Stimulated activated naive B cell treated with anti-CD40 and anti-IgM and Interleukin-4, amounts not matched to agents 10 μg/mL and 1 μg/mL and 100 μg/mL, for 72 hours (primary cell): ENCODE measurements at regions not wholly inside any gene's neighbourhood (a gene's known extent, or its start where the extent isn't known, plus 50 kb on each side); places are given as distances from the start of the nearest gene placed in this dataset.
"Not testable (repeated sequence)": the region's sequence is repeated elsewhere in the genome, so short reads cannot be mapped to it uniquely, and the experiment has no call there.

ENCODE experiments used
- ATAC-seq, 2 donors: fragments of 150-1000 bp; cut with Tn5 transposase; replicated peaks; 2 replicates each; pipeline ENCODE4 v1.10.0; 2021; ENCODE audit warnings: moderate library complexity in 1 of 2
- DNase-seq: peaks from one replicate; pipeline ENCODE4 v3.0.0; 2021
- H3K27ac Mint-ChIP-seq: one replicate; pipeline ENCODE4 v1.8.0; 2022; ENCODE audit warnings: mild to moderate bottlenecking, mixed read lengths
- H3K27me3 Mint-ChIP-seq, 2 donors: one replicate each; pipeline ENCODE4 v1.8.0; 2022; ENCODE audit warnings: mixed read lengths in 2 of 2
- H3K36me3 Mint-ChIP-seq, 2 donors: one replicate each; pipeline ENCODE4 v1.8.0; 2022; ENCODE audit warnings: mixed read lengths in 2 of 2, mild to moderate bottlenecking in 1 of 2
- H3K4me1 Mint-ChIP-seq, 2 donors: one replicate each; pipeline ENCODE4 v1.8.0; 2022; ENCODE audit warnings: mixed read lengths in 2 of 2, mild to moderate bottlenecking in 1 of 2
- H3K4me3 Mint-ChIP-seq, 2 donors: one replicate each; pipeline ENCODE4 v1.8.0; 2022; ENCODE audit warnings: mild to moderate bottlenecking in 2 of 2, mixed read lengths in 2 of 2, moderate library complexity in 1 of 2
- H3K9me3 Mint-ChIP-seq, 2 donors: one replicate each; pipeline ENCODE4 v1.8.0; 2022; ENCODE audit warnings: mixed read lengths in 2 of 2, mild to moderate bottlenecking in 1 of 2

- Mint-ChIP-seq H3K4me1 (no peaks in the 10 kb centered on the region), H3K9me3 (peaks cover 7 to 8% of the 10 kb centered on the region in 2 donors), H3K36me3 (no peaks in the 10 kb centered on the region), H3K4me3 (no peak overlapping the region), H3K27me3 (no peaks in the 10 kb centered on the region), H3K27ac (no peak overlapping the region)
- no peak for ATAC-seq
- no peak for DNase-seq
Observed at GRCh38 chr10:37488792-37489657, 363.6 kb downstream of the ANKRD30A start.

DNA sequence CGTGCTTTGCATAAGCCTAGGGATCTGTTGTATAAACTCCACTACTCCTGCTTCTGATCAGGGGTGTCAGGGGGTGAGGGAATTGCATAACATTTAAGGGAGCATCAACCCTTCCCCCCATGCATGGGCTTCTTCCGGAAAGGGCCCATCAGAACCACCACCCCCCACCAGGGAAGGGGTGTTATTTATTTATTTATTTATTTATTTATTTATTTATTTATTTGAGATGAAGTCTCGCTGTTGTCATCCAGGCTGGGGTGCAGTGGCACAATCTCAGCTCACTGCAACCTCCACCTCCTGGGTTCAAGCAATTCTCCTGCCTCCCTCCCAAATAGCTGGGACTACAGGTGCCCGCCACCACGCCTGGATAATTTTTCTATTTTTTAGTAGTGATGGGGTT, 355.2 kb downstream of the ANKRD30A start:
- H3K27me3 Mint-ChIP-seq, ATAC-seq, H3K27ac Mint-ChIP-seq, H3K36me3 Mint-ChIP-seq, H3K4me3 Mint-ChIP-seq, H3K9me3 Mint-ChIP-seq, H3K4me1 Mint-ChIP-seq, DNase-seq: not testable (repeated sequence)

DNA sequence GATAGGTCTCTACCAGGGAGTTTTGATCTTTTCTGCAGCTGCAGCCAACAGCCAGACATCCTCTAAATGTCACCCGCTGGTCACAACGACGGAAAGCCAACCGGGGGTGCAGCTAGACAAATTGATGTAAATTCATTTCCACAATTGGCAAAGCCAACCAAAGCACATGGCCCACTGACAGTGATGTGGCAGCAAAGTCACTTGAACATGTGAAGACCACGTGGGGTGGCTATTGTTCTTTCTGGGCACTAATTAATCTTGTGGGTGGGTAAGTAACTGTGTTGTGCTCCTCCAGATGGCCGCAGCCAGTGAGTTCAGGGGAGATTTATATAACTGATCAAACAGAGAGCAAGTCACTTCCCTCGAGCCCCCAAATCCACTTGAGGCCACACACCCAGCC, 354.1 kb downstream of the ANKRD30A start:
- no peak overlapping the region for H3K27ac Mint-ChIP-seq
- no peaks in the 10 kb centered on the region for H3K9me3 Mint-ChIP-seq
- no peaks in the 10 kb centered on the region for H3K4me1 Mint-ChIP-seq
- H3K4me3 Mint-ChIP-seq, result no peak overlapping the region
- H3K27me3 Mint-ChIP-seq, result no peaks in the 10 kb centered on the region
- H3K36me3 Mint-ChIP-seq, result no peaks in the 10 kb centered on the region
- DNase-seq (no peak), ATAC-seq (no peak)

DNA sequence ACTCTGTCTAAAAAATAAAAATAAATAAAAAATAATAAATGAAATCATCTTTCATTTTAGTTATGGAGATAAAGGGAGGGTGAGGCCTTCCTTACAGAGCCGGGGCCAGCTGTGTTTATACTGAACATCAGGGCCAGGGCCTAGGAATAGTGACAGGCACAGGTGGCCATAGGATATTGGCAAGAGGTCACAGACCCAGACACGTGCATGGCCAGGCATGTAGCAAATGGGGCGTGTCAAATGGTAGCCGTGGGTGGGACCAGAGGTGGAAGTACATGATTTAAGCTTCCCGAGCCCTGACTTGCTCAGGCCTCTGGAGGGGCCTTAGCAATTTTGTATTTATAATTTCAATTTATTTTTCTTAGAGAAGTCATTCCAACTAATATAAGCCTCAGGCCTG, 353.0 kb downstream of the ANKRD30A start:
- ATAC-seq (no peak), DNase-seq (no peak)
- Mint-ChIP-seq H3K27ac (no peak overlapping the region), H3K4me3 (no peak overlapping the region), H3K9me3 (no peaks in the 10 kb centered on the region), H3K36me3 (no peaks in the 10 kb centered on the region), H3K27me3 (no peaks in the 10 kb centered on the region), H3K4me1 (no peaks in the 10 kb centered on the region)

DNA sequence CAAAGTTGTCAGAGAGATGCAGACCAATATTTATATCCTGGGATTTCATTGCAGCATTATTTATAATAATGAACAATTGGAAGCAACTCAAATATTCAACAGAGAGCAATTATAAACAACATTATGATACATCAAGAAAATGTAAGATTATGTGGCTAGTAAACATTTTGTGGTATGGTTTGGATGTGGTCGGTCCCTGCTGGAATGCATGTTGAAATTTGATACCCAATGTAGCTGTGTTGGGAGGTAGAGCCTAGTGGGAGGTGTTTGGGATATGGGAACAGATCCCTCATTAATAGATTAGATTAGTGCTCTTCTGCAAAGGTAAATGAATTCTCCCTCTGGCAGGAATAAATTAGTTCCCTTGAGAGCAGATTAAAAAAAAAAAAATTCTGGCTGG, 350.9 kb downstream of the ANKRD30A start:
- DNase-seq (no peak), ATAC-seq (no peak)
- Mint-ChIP-seq H3K9me3 (no peaks in the 10 kb centered on the region), H3K36me3 (no peaks in the 10 kb centered on the region), H3K4me3 (no peak overlapping the region), H3K27me3 (no peaks in the 10 kb centered on the region), H3K27ac (no peak overlapping the region), H3K4me1 (no peaks in the 10 kb centered on the region)

GRCh38 chr10:37474645-37475044, 349.2 kb downstream of the ANKRD30A start:
- Mint-ChIP-seq H3K36me3 (no peaks in the 10 kb centered on the region), H3K4me3 (no peak overlapping the region), H3K27me3 (no peaks in the 10 kb centered on the region), H3K4me1 (no peaks in the 10 kb centered on the region), H3K9me3 (peaks cover 0 to 5% of the 10 kb centered on the region in 2 donors), H3K27ac (no peak overlapping the region)
- ATAC-seq (no peak), DNase-seq (no peak)

- peaks cover 0 to 5% of the 10 kb centered on the region in 2 donors for H3K9me3 Mint-ChIP-seq
- no peaks in the 10 kb centered on the region for H3K36me3 Mint-ChIP-seq
- H3K27me3 Mint-ChIP-seq, result no peaks in the 10 kb centered on the region
- DNase-seq (no peak), ATAC-seq (no peak)
- no peak overlapping the region for H3K27ac Mint-ChIP-seq
- H3K4me3 Mint-ChIP-seq, result no peak overlapping the region
- no peaks in the 10 kb centered on the region for H3K4me1 Mint-ChIP-seq
Observed at GRCh38 chr10:37473906-37474305, 348.5 kb downstream of the ANKRD30A start.

DNA sequence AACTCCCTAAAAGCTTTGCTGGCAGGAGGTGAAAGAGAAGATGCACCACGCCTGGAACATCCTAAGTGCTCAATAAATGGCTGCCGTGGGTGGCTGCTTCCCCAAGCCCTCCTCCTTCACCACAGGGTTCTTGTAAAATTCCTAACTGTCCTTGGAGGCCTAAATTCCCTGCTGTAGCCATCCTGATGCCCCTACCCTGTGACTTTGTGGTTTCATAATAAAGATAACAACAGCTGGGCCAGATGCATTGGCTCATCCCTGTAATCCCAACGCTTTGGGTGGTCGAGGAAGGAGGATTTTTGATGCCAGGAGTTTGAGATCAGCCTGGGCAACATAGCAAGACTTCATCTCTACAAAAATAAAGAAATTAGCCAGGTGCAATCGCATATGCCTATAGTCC, 341.8 kb downstream of the ANKRD30A start:
- Mint-ChIP-seq H3K36me3 (no peaks in the 10 kb centered on the region), H3K9me3 (peaks cover 0 to 10% of the 10 kb centered on the region in 2 donors), H3K4me1 (no peaks in the 10 kb centered on the region), H3K4me3 (no peak overlapping the region), H3K27me3 (no peaks in the 10 kb centered on the region), H3K27ac (no peak overlapping the region)
- no peak for ATAC-seq
- DNase-seq, result no peak

DNA sequence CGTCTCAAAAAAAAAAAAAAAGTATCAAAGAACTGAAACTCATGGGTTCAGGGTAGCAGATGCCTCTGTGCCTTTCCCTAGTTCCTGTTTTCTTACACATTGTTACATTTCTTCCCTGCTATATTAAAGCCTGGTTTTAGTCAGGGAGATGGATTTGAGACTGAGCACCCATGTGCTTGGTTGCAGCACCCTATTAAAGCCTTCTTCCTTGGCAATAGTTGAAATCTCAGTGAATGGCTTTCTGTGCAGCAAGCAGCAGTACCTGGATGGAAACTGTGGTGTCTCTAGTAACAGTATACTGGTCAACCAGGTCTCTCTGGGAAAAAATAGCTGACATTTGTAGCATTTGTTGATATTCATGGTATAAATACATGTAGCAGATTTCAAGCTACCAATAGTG, 331.1 kb downstream of the ANKRD30A start:
- peaks cover 0 to 6% of the 10 kb centered on the region in 2 donors for H3K9me3 Mint-ChIP-seq
- H3K27me3 Mint-ChIP-seq, result no peaks in the 10 kb centered on the region
- ATAC-seq (no peak), DNase-seq (no peak)
- H3K4me1 Mint-ChIP-seq, result no peaks in the 10 kb centered on the region
- H3K27ac Mint-ChIP-seq, result no peak overlapping the region
- H3K36me3 Mint-ChIP-seq, result no peaks in the 10 kb centered on the region
- H3K4me3 Mint-ChIP-seq, result no peak overlapping the region

DNA sequence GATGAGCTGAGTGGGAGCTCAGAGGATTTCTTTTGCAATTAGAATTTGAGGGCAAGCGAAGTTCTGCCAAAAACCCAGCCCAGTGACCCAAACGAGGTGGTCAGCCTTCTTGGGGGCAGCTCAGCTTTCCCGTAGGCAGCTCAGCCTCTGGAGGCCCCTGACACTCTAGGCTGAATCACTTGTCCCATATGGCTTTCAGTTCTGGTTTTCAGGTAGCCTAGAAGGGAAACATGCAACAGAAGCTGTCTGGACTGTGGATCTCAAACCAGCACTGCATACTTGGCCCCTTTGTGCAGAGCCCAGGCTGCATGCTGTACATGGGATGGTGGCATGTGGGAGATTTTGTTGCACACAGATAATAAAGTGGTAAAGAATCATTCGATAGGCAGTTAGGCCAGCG, 322.8 kb downstream of the ANKRD30A start:
- H3K4me3 Mint-ChIP-seq, result no peak overlapping the region

GRCh38 chr10:37442882-37443281, 317.5 kb downstream of the ANKRD30A start:
- H3K27me3 Mint-ChIP-seq, result no peaks in the 10 kb centered on the region
- no peak overlapping the region for H3K4me3 Mint-ChIP-seq
- H3K9me3 Mint-ChIP-seq, result peaks cover 6 to 8% of the 10 kb centered on the region in 2 donors
- H3K27ac Mint-ChIP-seq, result no peak overlapping the region
- no peaks in the 10 kb centered on the region for H3K4me1 Mint-ChIP-seq
- H3K36me3 Mint-ChIP-seq, result no peaks in the 10 kb centered on the region
- DNase-seq (no peak), ATAC-seq (no peak)

More for the DNA sequence above, 322.8 kb downstream of the ANKRD30A start:
- Mint-ChIP-seq H3K9me3 (peaks cover 11% of the 10 kb centered on the region in 2 donors), H3K27me3 (no peaks in the 10 kb centered on the region), H3K4me1 (no peaks in the 10 kb centered on the region), H3K36me3 (no peaks in the 10 kb centered on the region), H3K27ac (peak overlapping the region; percentile 77)
- no peak for DNase-seq
- no peak for ATAC-seq

DNA sequence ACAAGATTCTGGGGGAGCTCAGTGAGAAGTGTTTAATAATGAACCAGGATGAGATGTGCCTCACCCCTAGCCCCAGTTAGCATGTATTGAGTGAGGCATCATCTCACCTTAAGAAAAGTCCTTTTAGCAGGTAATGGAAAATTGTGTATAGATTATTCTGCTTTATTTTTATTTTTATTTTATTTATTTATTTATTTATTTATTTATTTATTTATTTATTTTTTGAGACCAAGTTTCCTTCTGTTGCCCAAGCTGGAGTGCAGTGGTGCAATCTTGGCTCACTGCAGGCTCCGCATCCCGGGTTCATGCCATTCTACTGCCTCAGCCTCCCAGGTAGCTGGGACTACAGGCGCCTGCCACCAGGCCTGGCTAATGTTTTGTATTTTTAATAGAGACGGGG, 315.8 kb downstream of the ANKRD30A start:
- H3K4me1 Mint-ChIP-seq, H3K27ac Mint-ChIP-seq, H3K27me3 Mint-ChIP-seq, H3K4me3 Mint-ChIP-seq, H3K9me3 Mint-ChIP-seq, H3K36me3 Mint-ChIP-seq, DNase-seq, ATAC-seq: not testable (repeated sequence)

GRCh38 chr10:37439826-37440225, 314.4 kb downstream of the ANKRD30A start:
- Mint-ChIP-seq H3K27me3 (no peaks in the 10 kb centered on the region), H3K4me1 (no peaks in the 10 kb centered on the region), H3K27ac (no peak overlapping the region), H3K36me3 (no peaks in the 10 kb centered on the region), H3K9me3 (peaks cover 0 to under 1% of the 10 kb centered on the region in 2 donors), H3K4me3 (no peak overlapping the region)
- ATAC-seq (no peak), DNase-seq (no peak)

GRCh38 chr10:37436357-37436756, 311.0 kb downstream of the ANKRD30A start:
- Mint-ChIP-seq H3K4me3 (no peak overlapping the region), H3K27ac (no peak overlapping the region), H3K9me3 (no peaks in the 10 kb centered on the region), H3K4me1 (no peaks in the 10 kb centered on the region), H3K36me3 (no peaks in the 10 kb centered on the region), H3K27me3 (no peaks in the 10 kb centered on the region)
- no peak for DNase-seq
- no peak for ATAC-seq

GRCh38 chr10:37434091-37434490, 308.7 kb downstream of the ANKRD30A start:
- ATAC-seq (no peak), DNase-seq (no peak)
- Mint-ChIP-seq H3K36me3 (no peaks in the 10 kb centered on the region), H3K27me3 (no peaks in the 10 kb centered on the region), H3K27ac (no peak overlapping the region), H3K4me1 (no peaks in the 10 kb centered on the region), H3K4me3 (no peak overlapping the region), H3K9me3 (no peaks in the 10 kb centered on the region)
